GM18520 (cell line): ENCODE measurements at regions not wholly inside any gene's neighbourhood (a gene's known extent, or its start where the extent isn't known, plus 50 kb on each side); places are given as distances from the start of the nearest gene placed in this dataset.

Experiments used
- ATAC-seq: cut with Tn5 transposase; IDR thresholded peaks from one replicate; pipeline ENCODE4 v1.9.1; 2021; ENCODE audit not compliant: unreplicated experiment

DNA sequence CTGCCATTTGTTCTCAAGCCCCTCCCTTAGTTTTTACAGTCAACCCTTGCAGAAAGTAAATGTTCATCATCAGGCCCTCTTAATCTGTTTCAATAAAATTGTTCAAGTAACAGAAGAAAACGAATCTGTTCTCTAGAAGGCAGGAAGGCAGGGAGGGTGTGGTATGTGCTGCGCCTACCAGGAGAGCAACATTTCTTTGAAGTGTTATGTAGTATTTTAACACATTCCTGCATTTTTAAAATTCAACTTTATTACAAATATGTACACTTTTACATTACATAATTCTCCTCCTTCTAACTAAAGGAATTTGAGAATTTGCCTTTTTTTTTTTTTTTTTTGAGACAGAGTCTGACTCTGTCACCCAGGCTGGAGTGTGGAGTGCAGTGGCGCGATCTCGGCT lies 657.8 kb downstream of the MCTP2 start:
- no peak for ATAC-seq

DNA sequence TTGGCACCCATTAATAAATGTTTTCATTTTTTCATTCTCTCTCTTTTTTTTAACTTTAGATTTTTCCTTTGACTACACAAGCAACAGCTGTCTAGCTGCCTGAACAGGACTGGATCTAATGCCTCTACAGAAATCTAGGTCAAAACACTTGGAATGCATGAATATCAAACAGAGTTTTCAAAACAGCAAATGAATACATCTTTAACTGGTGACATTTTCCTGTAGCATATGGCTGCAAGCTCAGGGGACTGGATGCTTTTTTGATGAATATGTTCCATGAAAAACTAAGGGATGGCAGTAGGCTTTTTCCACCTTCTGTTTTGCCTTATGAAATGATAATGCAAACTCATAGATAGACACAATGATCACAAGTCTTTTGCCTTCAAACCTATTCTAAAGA lies 661.7 kb downstream of the MCTP2 start:
- no peak for ATAC-seq

DNA sequence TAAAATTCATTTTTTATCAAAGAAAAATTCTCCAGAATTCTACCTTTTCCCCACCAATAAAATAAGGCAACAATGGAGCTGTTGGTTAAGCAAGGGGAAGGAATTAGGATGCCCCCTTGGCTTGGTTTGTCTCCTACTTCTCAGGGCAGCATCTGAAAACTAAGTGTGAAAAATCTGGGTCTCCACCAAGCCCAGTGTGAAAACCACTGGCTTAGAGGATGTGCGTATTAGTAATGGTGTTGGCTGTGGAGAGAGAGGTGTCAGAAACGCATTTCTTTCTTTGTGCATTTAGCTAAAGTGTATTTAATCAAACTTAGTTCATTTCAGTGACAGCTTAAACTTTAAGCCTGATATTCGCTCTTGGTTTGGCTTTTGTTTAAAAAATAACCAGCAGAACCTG lies 662.7 kb downstream of the MCTP2 start:
- no peak for ATAC-seq

DNA sequence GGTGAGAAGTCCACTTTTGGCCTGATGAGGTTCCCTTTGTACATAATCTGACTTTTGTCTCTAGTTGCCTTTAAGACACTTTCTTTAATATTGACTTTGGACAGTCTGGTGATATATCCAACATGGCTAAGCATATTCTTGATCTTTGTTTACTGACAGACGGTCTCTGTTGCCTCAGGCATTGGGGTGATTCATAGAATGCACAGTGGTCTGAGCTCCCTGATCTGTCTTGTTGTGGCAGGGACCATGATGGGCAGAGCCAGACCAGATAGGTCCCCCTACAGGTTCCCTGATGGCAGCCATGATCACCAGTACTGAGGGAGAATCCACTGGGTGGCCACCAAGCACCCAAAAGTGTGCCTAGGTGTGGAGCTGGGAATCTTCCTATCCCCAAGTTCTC lies 678.1 kb downstream of the MCTP2 start:
- no peak for ATAC-seq

DNA sequence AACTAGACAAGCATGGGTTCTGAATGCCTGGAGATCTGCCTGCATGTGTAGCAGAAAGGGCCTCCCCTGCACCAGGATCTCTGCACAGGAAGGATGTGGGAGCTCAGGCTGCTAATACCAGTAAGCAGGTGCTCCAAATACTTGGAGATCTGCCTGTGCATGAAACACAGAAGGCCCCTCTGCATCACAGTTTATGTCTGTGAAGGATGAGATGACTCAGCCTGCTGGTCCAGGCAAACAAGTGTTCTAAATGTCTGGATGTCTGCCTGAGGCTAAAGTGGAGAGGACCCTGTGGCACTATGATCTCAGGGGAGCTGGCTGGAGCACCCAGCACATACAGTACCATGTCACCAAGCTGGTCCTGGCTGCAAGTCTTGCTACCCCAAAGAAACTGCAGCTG lies 678.8 kb downstream of the MCTP2 start:
- no peak for ATAC-seq

DNA sequence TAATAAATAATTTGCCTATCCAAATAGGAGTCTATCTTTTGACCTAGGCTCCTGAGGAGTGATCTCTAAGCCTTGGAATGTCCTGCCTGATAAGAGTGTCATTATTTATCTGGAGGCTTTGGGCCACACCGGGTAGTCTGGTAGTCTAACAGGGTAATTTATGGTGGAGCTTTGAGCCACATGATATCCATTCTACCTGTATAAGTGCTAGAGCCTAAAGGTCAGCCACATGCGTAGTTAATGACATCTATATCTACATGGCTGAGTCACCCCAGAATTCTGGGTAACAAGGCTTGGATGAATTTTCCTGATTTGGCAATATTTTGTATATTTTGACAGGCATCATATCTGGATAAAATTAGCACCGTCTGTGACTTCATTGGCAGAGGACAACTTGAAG lies 681.4 kb downstream of the MCTP2 start:
- ATAC-seq, result no peak

DNA sequence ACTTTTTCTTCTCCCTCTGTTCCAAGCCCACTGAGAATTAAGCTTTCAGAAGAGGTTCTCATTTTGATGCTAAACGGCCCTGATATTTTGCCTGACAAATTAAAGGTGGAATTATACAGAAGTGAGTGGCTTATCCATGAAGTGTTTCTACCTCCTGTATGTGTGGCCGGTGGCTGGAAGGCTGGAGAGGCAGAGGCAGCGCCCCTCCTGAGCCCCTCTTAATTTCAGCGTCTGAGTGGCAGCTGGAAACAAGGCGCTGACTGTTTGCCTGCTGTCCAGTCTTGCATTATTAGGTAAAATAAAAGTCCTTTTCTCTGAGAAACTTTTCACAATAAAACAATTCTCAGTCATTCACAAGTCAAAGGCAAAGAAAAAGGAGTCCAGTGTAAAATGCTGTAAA lies 685.7 kb downstream of the MCTP2 start:
- no peak for ATAC-seq

DNA sequence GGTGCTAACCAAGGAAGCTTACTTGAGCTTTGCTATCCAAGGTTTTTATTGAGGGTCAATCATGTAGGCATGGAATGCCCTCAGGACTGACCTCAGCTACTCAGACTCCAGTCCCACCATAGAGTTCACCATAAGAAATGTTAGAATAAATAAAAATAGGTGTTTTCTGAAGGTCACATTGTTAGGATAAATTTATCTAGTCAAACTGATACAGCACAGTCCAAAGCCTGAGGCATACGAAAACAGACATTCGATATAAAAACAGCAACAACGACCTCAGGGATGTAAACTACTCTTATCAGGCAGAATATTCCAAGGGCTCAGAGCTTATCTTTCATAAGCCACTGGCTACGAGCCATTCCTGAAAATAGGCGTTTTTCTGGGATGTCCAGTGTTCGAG lies 690.6 kb downstream of the MCTP2 start:
- no peak for ATAC-seq

DNA sequence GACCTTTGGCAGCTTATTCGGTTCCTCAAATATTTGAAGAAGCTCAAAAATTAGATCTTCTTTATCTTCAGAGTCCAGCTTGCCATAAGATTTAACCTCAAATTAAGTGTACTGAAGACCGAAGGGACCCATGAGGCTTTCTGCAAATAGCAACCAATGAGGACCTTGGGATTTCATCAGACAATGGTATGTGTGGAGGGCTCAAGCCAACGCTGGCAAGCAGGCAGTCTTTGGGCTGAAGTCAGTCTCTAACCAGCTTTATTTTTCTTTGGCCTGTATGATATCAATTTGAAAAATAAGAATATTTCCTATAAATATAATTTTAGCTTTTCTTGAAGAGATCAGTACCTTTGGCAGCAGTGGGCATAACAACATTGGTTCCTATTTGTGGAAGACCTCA lies 692.7 kb downstream of the MCTP2 start:
- no peak for ATAC-seq

DNA sequence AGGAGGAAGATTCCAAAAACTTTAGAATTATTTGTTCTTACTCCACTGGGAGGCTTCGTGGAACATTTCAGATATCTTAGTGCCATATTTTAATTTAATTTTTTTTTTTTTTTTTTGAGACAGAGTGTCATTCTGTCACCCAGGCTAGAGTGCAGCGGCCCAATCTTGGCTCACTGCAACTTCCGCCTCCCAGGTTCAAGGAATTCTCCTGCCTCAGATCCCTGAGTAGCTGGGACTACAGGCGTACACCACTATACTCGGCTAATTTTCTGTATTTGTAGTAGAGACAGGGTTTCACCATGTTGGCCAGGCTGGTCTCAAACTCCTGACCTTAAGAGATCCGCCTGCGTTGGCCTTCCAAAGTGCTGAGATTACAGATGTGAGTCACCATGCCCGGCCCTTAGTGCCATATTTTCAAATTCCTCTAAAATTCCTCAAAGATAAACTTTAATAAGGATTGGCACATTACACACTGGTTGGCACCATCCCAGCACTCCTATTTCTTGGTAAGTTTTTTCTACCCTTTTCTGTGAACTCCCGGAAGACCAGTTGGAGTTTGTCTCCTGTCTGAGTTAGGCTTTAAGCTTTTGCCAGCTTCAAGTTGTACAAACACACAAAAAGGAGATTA lies 693.7 kb downstream of the MCTP2 start:
- ATAC-seq, result no peak

DNA sequence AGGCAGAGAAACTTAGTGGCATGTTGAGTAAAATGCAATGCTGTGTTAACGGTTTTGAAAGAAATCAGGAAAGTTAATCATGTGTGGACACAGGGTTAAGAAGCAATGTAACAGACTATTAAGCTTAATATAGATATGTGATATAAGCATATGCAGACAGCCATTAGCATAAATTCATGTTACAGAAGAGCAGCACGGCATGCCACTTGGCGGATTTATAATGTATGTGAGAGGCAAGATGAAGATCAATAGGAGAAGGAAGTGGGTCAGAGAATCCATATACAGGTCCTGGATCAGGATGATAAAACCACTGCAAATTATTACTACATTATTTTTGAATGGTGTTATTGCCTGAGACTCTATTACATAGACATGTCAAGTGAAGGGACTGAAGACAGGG lies 694.3 kb downstream of the MCTP2 start:
- no peak for ATAC-seq

DNA sequence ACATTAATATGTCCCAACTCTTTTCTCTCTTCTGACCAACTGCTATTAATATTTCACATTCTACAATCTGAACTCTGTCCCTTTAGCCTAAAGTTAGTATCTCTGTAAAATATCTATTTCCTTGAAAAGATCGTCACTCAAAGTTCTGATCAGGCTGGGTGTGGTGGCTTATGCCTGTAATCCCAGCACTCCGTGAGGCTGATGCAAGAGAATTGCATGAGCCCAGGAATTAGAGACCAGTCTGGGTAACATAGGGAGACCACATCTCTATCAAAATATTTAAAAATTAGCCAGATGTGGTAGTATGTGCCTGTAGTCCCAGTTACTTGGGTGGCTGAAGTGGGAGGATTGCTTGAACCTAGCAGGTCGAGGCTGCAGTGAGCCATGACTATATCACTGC lies 695.6 kb downstream of the MCTP2 start:
- no peak for ATAC-seq

DNA sequence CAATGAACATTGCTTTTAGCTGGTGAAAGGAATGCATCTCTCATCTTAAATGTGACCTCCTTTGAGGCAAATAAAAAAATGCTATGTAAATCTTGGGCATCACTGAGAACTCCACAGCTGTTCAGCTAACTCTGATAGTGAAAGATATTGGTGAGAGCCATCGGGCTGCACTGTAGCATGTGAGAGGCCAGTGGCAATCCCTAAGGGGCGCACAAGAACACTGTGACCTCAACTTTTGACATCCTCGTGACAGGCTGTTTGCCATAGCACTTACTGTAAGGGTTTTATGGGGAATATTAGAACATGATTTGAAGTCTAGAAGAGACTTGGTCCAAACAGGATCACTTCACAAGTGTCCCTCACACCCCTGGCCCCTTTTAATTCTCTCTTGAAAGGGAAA lies 697.9 kb downstream of the MCTP2 start:
- ATAC-seq, result no peak

DNA sequence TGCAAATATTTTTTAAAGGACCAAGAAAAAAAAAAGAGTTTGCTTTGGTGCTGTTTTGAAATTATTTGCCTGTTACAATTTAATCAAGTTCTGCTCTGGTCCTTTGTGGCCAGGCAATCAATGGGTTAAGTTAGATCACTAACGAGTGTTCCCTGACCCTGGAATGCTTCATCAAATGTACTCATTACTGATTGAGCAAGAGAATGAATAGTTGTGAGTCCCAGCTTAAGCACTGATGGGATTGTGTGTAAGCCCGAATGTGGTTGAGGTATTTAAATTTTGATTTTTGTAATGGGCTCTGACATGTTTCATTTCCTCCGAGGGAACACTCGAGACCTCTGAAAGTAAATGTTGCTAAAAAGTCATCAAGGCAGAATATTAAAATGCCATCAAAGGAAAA lies 699.1 kb downstream of the MCTP2 start:
- ATAC-seq, result no peak

DNA sequence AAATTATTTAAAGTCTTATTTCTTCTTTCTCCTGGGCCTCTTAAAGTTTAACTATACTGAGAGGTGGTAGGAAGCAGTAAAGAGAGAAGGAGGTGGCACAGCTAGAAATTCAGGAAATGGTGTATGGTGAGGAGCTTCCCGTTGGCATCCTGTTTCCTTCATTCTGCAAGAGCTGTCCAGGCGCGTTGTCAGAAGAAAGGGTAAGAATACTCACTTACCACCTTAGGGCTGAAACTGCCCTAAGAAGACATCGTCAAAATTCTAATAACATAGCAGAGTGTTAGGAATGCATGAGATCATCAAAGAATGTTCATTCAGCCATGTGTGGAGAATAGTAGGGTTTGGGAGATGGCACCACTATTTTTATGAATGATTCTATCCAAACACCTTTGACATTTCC lies 699.6 kb downstream of the MCTP2 start:
- no peak for ATAC-seq

DNA sequence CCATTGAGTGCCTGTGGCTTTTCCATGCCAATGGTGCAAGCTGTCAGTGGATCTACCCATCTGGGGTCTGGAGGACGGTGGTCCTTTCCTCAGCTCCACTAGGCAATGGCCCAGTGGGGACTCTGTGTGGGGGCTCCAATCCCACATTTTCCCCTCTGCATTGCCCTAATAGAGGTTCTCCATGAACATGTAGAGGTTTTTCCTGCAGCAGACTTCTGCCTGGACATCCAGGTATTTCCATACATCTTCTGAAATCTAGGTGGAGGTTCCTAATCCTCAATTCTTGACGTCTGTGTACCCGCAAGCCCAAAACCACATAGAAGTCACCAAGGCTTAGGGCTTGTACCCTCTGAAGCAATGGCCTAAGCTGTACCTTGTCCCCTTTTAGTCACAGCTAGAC lies 703.1 kb downstream of the MCTP2 start:
- no peak for ATAC-seq

DNA sequence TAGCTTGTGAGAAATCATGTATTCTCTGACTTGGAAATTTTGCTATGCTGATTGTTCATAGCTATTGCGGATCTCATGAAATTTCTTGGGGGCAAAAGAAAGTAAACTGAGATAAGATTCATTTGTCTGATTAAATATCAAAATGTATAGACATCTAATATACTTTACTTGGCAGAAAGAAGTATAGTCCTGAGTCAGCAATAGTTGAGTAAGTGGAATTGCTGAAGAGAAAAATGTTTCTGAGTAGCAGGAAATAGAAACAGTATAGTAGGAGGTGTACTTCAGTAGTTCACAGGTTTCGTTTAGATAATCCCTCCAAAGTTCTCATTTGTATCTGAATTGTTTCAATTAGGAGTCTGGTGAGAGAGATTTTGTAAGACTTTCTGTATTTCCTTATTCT lies 705.9 kb downstream of the MCTP2 start:
- no peak for ATAC-seq

DNA sequence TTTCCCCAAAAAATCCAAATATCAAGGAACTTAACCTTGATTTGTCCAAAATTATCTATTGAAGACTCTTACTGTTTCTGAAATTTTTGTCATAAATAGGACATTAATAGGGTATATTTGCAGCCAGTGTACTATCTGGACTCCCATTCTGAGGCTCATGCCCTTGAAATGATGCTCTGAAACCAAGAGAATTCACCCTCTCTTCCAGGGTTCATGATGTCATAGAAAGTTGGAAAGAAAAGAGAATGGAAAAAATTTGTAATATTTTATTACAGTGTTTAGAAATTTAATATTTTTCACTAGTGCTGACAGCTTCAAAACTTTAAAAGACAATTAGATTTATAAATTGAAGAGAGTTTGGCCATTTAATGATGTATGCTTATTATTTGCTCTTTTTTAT lies 712.5 kb downstream of the MCTP2 start:
- no peak for ATAC-seq

DNA sequence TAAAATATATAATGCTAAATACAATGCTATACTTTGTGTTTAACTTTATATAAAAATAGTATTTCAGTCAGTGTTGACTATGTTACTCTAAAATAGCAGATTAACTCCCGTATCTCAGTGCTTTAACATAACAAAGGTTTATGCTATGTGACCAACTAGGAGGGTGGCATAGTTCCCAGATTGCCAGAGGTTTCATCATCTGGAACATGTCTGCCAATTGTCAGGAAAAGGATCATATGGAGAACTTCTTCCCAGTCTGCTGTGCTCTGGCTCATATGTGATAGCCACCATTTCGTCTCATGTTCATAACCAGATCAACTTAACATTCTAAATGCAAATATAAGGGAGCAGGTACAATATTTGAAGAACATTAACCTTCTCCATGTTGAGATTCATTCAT lies 720.2 kb downstream of the MCTP2 start:
- no peak for ATAC-seq

DNA sequence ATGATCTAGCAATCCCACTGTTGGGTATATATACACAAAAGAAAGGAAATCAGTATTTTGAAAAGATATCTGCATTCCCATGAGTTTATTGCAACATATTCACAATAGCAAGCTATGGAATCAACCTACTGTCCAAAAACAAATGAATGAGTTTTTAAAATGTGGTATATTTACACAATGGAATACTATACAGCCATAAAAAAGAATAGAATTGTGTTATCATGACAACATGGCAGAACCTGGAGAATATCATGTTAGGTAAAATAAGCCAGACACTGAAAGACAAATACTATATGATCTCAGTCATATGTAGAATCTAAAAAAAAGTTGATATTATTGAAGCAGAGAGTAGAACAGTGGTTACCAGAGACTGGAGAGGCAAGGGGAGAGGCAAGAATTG lies 732.6 kb downstream of the MCTP2 start:
- ATAC-seq, result no peak

DNA sequence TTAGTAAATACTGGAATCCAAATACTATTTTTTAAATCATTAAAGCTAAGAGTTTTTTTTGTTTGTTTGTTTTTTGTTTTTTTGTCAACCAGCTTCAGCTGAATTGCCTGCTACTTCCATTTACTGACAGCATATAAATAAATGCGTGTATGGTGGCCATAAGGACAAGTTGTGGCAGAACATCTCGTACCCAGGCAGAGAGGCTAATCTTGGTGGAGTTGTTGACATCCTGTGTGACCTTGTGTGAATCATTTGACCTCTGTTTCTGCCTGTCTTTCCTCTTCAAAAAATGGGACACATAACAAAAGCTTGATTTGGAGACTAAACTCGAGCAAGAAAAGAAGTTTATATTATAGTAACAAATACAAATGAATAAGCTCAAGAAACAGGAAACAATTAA lies 734.2 kb downstream of the MCTP2 start:
- ATAC-seq, result no peak

DNA sequence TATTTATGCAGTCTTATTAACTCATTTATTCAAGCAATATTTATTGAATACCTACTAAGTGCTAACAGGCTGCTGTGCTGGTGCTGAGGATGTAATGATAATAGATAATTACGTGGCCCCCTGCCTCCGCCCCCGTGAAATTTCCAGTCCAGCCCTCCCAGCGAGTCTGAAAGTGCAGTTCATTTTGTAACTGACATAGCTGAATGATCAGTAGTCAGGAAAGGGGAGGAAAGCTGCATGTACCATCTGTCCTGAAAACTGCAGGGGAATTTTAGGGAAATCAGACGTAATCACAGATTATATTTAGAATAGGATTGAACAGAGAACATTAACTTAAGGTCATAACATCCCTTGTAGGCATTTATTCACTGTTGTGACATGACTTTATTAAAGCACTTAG lies 736.8 kb downstream of the MCTP2 start:
- no peak for ATAC-seq

DNA sequence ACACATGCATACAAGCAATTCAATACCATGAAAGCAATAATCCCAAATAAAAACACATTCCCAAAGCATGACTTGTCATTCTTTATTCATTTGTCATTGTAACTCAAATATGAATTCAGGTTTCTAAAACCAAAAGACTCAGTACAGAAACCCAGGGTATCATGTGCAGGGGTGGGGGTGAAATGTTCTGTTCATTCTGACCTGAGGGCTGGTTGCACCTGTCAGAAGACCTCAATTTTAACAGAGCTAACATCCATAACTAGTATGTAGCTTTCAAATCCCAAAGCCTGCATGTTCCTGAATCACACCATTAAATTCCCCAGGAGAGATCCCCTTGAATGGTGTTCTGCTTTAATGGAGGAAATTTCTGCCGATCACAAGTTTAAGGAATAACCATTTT lies 738.7 kb downstream of the MCTP2 start:
- no peak for ATAC-seq

DNA sequence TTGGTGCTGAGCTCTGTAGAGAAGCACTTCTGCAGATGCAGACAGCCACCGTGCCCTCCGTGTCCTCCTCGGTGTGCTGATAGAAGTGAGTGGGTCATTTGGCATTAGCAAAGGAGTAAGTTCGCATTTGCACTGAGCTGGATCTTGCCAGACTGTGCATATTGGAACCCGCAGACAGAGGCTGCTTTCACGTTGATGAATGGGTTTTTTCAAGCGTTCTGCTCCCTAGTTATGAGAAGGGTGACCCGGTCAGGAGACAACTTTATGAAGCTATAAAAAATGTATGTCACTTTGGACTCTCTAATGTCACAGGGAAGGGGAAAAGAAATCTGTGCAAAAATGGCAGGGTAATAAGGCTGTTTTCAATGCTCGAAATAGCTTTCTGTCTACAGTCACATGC lies 739.4 kb downstream of the MCTP2 start:
- no peak for ATAC-seq
